HT-29 (cell line): ENCODE measurements at regions not wholly inside any gene's neighbourhood (a gene's known extent, or its start where the extent isn't known, plus 50 kb on each side); places are given as distances from the start of the nearest gene placed in this dataset.
A peak's percentile ranks its signal among the peaks of the same experiment; 100 is the strongest.

Experiments
- DNase-seq: peaks from one replicate; pipeline ENCODE4 v3.0.0-alpha.2; 2015; ENCODE audit warnings: low spot score

DNA sequence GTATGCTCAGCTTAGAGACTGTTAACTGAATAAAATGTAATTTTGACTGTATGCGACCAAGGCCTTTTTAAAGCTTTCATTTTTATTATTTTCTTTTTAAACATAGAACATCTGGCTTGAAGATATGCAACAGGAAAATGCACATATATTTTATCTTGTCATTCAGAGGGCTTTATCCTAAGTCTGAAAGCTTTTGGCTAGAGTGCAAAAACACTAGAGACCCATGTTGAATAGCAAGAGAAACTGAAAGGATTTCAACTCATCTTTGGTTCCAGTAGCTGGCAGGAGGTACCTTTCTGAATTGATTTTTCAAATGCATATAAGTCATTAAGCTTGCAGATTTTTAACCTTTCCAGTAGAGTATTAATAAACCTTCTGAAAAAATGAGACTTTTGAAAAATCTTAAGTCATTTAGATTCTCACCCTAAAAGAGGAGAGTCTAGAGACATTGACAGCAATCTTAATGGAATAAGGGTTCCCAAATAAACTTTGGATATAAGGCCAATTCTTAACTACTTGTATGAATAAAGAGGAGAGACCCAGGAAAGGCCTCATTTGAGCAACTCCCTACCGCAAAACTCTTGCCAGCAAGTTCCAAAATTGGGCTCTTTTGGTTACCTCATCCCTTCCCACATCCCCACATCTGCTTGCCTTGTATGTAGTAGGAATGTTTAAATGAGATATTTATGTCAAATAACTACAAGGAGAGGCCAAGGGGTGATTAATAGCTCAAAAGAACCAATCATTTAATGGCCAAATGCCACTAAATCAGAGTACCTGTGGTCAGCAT, 454.4 kb downstream of the HTR7 start:
- DNase-seq = no peak

DNA sequence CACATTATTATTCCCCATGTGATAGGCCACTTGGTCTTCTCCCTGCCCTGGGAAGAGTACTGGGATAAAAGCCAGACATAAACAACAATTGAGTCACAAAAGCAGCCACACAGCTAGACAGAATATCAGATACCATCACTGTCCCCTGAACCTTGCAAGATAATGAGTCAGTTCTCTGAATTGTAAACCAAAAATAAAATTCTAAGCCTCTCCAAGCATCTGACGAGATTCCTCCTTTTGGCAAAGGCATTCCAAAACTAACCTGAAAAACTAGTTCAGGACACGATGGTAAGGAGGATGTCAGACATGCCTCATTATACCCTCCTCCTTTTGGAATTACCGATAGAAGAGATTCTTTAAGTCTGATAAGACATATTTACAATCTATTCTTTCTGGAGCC, 450.7 kb downstream of the HTR7 start:
- peak; percentile 39 for DNase-seq

DNA sequence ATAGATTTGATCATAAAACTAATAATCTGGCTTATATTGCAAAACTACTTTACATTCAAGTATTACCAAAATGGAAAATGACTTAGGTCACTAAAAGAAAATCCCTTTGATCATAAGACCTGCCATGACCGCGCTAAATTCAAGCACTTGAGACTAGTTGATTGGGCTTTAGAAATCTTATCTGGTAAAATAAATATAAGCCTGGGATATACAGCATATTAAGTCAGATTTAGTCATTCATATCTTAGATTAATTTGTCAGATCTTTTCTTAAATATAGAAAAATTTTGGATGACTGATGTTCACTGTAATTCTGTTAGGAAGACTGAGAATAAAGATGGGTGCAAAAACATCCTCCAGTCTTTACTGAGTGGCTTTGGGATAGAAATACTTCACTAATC, 450.0 kb downstream of the HTR7 start:
- DNase-seq = no peak

DNA sequence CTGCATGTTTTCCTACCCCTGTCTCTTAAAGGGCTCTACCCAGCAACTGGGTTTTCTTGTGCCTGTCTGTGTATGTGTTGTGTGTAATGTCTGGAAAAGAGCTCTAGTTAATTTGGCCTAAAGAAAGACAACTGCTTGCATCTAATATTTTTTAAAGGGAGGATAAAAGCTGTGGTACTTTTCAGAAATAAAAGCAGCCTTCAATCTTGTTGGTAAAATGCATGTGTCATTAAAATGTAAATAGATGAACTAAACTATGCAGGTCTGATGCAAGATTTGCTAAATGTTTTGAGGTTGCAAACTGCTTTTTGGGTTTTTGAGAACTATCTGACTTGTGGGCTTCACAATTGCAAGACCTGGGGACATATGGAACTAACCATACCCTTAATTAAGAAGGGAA, 445.3 kb downstream of the HTR7 start:
- no peak for DNase-seq

DNA sequence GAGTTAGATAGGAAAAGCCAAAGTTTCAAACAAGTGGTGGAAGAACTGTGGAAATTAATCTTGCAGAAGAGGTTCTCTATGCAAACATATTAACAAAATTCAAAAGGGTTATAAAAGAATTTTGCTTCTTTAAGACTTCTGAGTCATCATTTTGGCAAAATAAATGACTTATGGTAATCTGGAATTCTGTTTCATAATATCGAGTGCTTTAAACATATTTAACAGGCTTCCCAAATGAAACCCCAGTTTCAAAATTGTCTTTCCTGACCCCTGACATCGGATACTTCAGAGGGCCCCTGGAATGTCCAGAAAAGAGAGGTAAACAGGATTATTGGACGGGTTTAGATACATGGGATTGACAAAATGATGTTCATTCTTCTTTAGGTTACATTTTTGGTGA, 444.6 kb downstream of the HTR7 start:
- DNase-seq = no peak

DNA sequence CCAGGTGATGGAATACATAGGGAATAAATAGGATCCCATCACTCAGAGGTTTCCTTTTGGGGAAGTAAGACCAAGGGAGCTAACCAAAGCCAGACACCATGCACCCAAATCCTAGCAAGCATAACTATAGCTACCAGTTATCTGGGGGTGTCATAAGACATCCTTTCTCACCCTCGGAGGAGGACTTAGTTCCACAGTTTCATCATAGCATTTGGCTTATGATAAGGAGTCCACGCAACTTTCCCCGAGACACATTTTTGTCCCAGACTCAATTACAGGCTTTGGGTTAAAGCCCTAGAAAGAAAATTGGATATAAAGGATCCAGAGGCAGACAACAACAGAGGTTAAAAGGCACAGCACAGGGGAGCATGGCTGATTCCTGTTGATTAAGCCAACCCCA, 442.9 kb downstream of the HTR7 start:
- no peak for DNase-seq

DNA sequence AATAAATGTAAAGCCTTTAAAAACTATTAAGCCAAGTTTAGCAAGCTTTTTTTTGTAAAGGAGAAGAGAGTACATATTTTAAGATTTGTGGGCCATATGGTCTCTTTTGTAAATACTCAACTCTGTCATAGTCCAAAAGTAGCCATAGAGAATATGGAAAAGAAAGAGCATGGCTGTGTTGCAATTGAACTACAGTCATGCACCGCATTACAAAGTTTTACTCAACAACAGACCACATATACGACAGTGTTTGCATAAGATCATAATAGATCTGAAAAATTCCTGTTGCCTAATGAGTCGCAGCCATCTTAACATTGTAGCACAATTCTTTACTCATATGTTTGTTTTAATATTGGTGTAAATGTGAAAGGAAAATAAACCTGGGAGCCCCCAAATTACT, 440.8 kb downstream of the HTR7 start:
- no peak for DNase-seq

DNA sequence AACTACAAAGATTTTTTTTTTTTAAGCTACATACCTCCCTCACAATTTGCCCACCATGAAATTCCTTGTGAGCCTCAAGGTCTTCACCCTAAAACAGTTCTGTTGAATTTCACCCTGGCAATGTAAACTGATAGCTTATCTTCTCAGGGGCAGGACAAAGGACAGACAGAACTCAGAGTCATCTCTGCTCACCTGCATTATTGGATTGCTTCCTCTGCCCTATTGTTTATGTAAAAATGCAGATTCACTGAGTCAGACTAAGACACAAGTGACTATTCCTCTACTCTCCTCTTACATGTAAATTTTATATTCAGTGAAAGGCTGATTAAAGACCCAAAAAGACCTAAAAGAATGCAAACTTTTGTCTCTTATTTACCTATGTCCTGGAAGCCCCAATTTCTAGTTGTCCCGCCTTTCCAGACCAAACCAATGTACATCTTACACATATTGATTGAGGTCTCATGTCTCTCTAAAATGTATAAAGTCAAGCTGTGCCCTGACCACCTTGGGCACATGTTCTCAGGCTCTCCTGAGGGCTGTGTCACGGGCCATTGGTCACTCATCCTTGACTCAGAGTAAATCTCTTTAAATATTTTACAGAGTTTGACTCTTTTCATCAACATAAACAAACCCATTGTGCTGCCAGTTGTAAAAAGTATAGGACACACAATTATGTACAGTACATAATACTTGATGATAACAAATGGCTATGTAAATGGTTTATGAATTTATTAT, 440.2 kb downstream of the HTR7 start:
- DNase-seq = no peak

DNA sequence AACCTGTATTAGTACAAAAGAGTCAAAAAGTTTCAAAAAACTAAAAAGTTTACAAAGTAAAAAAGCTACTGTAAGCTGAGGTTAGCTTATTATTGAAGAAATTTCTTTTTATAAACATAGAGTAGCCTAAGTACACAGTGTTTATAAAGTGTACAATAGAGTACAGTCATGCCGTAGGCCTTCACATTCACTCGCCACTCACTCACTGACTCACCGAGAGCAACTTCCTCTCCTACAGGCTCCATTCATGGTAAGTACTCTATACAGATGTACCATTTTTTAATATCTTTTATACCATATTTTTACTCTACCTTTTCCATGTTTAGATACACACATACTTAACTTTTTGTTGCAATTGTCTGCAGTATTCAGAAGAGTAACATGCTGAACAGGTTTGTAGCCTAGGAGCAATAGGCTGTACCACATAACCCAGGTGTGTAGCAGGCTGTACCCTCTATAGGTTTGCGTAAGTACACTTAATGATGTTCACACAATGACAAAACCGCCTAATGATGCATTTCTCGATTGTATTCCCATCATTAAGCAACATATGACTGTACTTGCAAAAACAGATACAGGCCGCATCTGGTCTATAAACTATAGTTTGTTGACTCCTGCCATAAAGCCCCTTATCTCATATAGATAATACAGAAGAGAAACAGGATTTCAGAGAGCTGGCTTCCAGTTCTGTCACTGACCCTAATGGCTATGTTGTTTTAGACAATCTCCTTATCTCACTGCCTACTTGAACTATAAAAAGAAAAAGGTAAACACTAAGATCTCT, 438.8 kb downstream of the HTR7 start:
- DNase-seq = peak; percentile 59

DNA sequence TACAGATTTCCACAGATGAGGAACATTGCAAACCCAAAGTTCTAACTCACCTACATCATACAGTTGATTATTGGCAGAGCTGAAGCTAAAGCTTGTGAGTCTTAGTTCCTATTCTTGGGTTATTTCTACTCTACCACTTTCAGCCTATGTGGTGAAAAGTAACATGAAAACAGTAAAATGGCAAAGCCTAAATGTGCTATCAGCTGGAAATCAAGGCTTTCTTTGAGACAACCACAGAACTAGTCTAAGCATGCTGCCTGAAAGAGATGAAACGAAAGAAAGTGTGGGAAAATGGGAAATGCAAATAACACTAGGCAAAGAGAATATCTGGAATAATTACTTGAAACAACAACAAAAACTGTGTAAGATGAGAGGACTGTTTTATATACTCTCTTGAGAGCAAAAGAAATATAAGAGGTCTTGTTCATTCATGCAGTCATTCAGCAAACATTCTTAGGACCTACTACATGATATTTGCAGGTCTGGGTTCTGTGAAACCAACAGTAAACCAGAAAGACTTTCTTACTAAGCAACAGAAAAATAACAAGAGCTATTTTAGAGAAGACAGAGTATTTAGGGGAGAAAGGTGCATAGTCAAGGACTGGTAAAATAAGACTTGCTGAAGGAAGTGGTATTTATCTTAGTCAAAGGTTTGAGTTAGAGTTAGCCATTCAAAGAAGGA, 437.1 kb downstream of the HTR7 start:
- DNase-seq = no peak

DNA sequence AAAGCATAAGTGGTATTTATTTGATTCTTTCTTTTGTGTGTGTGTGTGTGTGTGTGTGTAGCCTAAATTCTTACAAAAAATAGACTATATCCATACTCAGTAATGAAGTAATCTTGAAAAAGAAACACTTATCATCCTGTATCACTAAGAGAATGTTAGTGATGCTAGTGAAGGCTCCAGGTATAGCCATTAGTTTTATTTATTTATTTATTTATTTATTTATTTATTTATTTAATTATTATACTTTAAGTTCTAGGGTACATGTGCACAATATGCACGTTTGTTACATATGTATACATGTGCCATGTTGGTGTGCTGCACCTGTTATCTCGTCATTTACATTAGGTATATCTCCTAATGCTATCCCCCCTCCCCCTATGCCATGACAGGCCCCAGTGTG, 436.0 kb downstream of the HTR7 start:
- no peak for DNase-seq

DNA sequence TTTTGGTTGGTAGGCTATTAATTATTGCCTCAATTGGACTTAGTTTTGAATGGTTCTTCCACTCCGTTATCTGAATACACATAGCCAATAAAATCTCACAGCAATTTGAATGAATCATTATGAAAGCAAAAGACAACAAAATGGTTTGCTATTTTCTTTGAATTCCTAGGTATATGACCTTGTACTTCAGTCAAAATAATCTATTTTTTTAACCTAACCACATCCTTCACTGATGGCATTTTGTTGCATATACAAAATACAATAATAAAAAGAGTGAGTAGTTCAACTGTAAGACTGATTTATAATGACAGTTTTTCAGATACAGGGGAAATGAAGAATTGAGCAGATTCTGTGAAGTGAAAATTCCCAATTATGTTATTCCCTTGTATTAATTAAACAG, 433.1 kb downstream of the HTR7 start:
- DNase-seq = no peak

DNA sequence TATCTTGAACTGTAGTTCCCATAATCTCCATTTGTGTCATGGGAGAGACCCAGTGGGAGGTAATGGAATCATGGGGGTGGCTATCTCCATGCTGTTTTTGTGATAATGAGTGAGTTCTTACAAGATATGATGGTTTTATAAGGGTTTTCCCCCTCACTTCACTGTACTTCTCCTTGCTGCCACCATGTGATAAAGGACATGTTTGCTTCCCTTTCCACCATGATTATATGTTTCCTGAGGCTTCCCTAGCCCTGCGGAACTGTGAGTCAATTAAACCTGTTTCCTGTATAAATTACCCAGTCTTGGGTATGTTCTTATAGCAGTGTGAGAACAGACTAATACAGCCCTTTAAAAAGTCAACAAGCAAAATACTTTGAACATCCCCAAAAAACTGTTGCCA, 427.7 kb downstream of the HTR7 start:
- no peak for DNase-seq

DNA sequence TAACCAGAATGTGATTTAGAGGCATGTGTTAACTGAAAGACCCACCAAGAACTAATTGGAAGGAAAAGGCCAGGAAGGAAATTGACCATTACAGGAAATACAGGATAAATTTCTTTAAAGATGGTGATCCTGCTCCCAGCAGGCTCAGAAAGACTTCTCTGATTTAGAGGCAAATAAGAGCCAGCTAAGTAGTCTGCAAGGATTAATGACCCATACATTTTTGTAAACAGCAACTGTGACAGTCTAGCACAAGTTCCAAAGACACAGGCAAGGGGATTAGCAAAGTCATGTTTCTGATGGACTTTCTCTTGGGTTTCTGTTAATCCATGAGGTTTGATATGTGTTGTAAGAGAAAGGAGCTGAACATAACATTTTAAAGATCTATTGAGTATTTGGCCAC, 425.0 kb downstream of the HTR7 start:
- no peak for DNase-seq

DNA sequence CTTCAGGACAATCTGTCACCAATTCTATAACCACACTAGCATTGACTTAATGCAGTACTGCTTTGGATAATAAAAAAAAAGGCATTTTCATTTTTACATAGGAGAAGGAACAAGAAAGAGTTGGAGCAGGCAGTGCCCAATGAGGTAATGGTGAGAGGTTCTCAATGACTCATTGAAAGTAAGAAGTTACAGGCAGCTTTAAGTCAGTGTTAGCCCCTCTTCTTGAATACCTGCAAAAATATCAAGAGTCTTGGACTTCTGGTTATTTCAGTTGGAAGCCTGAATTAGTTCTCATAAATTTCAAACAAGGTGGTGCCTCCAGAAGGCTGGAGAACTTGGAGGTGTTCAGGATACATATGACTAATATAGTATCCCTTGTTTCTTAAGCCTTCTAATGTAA, 422.5 kb downstream of the HTR7 start:
- no peak for DNase-seq

DNA sequence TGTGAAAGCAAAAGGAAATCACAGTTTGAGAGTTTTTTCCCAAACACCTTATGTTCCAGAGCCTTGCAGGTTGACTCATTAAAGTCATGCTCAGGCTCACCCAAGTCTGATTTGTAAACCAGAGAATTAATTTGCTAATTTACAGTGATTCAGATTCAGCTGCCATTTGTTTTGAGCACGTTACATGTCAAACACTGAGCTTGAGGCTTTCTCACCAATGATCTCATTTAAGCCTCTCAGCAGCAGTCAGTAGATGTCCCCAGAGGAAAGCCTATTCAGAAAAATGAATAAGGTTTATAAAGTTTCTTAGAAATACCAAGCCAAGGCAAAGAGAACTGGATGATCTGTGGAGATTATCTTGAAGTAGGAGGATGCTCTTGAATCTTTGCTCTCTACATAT, 420.4 kb downstream of the HTR7 start:
- DNase-seq = no peak

DNA sequence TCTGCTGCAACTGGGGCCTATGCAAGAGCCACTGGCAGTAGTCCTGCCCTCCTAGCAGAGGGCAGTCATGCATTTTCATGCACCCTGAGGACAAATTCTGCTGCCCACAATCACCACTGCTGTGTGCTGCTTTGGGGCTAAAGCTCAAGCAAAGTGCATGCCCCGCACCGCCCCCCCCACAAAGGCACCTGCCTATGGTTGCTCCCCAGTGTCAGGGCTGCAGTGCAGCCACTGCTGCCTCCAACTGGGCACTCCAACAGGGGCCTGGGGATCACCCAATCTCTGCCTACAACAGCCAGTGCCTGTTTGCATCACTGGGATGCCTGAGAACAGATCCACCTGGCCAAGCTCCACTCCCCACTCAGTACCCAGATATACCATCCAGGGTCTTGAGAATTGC, 417.0 kb downstream of the HTR7 start:
- DNase-seq = no peak

DNA sequence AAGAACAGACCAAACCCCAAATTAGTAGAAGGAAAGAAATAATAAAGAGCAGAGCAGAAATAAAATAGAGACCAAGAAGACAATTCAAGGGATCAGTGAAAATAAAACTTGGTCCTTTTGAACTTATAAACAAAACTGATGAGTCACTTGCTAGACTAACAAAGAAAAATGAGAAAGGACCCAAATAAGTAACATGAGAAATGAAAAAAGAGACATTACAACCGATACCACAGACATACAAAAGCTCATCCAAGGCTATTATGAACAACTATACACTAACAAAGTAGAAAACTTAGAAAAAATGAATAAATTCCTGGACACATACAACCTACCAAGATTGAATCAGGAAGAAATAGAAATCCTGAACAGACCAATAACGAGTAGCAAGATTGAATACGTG, 414.5 kb downstream of the HTR7 start:
- no peak for DNase-seq

DNA sequence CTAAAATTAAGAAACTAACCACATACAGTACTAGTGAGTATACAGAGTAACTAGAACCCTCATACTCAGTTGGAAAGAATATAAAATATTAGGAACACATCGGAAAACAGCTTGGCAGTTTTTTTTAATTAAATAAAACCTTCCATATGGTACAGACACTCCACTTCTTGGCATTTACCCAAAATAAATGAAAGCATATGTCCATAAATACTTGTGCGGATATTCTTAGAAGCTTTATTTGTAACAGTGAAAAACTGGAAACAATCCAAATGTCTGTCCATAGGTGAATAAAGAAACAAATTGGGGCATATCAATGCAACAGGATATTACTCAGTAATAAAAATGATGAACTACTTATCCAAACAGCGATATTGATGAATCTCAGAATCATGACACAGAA, 410.0 kb downstream of the HTR7 start:
- peak; percentile 46 for DNase-seq

DNA sequence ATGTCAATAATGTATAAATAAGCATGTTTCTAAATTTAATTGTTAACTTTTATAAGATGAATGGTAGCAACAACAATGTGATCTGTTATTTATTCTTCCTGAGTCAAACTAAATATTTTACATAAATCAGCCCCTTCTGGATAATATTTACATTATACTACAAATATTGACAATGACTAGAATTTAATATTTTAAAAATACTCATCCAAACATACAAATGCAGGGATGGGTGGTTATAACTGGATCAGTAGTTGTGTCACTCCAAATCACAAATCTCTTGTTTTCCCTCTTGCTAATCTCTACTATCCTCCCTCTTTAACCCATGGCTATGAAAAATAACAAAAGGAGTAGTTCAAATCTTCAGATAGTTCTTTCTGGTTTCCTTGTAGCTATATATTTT, 407.0 kb downstream of the HTR7 start:
- no peak for DNase-seq

DNA sequence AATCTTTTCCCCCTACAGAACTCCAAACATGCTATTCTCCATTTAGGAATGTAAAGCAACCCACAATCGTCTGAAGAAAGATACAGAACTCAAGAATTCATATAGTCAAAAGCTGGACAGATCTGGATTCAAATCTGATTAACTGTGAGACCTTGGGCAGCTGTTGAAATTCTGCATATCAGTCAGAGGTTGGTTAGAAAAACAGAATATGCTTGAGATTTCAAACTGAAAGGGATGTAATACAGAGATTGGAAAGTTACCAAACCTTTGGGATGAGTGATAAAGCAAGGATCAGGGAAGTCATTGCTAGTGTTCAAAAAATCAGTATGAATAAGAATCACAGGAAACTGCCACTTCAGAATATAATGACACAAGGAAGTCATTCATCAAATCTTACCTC, 406.6 kb downstream of the HTR7 start:
- DNase-seq = peak; percentile 5

DNA sequence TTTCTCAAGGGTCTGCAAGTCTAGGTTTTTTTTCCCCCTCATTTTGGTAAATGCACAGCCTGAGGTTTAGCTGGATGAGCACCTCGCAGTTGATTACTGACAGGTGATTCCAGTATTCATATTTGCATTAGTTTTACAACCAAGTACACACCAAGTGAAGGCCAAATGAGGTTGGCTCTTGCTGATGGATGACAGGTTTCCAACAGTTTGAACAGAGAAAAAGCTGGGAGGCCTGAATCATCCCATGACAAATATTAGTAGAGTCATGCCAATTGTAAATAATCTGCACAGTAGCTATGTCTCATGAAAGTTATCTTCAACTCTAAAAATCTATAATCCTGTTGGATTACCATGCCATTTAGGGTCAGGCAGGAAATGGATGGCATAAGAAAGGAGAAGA, 399.8 kb downstream of the HTR7 start:
- no peak for DNase-seq
